ENCODE measurements at regions not wholly inside any gene's neighbourhood (a gene's known extent, or its start where the extent isn't known, plus 50 kb on each side); places are given as distances from the start of the nearest gene placed in this dataset.

DNA sequence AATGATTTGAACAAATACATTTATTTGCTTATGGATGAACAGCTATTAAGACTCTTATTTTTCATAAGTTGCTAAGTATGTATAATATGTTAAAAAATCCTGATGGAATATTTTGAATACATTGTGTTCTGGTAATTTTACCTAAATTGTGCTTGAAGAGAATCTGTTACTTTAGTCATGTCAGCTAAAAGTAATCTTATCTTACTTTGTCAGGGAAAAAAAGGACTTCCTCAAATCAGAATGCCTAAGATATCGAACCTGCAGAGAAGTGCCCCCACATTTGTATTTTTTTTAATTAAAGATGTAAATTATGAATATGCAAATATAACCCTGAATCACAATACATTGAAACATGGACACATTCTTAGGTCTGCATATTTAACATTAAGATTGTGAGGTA is 1331.7 kb downstream of the MRPL39 start:
- H3K9me3 ChIP-seq (ENCODE audit: control insufficient read depth, insufficient read depth, low read depth, low read length) = no peaks in the 10 kb centered on the region
- ChIA-PET CTCF (no interaction called here), POLR2A (no interaction called here)
- no peak overlapping the region for H3K4me3 ChIP-seq (ENCODE audit: low read depth, low read length)
- H3K36me3 ChIP-seq (ENCODE audit: control insufficient read depth in 2 of 2, insufficient read depth in 1 of 2, low read length in 2 of 2) = no peaks in the 10 kb centered on the region
- H3K27ac ChIP-seq (ENCODE audit: extremely low read depth, low read depth, low read length) = no peak overlapping the region
- TF ChIP-seq, protein P1, sequence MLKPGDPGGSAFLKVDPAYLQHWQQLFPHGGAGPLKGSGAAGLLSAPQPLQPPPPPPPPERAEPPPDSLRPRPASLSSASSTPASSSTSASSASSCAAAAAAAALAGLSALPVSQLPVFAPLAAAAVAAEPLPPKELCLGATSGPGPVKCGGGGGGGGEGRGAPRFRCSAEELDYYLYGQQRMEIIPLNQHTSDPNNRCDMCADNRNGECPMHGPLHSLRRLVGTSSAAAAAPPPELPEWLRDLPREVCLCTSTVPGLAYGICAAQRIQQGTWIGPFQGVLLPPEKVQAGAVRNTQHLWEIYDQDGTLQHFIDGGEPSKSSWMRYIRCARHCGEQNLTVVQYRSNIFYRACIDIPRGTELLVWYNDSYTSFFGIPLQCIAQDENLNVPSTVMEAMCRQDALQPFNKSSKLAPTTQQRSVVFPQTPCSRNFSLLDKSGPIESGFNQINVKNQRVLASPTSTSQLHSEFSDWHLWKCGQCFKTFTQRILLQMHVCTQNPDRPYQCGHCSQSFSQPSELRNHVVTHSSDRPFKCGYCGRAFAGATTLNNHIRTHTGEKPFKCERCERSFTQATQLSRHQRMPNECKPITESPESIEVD (tag by site-specific recombination; IDR thresholded peaks at IDR 0.05) = no peak
- no peak for TF ChIP-seq ZNF350 (tag by site-specific recombination; IDR thresholded peaks at IDR 0.05)
- no peak for TF ChIP-seq YY2 (tag by site-specific recombination; IDR thresholded peaks at IDR 0.05)
- TF ChIP-seq, protein P2, sequence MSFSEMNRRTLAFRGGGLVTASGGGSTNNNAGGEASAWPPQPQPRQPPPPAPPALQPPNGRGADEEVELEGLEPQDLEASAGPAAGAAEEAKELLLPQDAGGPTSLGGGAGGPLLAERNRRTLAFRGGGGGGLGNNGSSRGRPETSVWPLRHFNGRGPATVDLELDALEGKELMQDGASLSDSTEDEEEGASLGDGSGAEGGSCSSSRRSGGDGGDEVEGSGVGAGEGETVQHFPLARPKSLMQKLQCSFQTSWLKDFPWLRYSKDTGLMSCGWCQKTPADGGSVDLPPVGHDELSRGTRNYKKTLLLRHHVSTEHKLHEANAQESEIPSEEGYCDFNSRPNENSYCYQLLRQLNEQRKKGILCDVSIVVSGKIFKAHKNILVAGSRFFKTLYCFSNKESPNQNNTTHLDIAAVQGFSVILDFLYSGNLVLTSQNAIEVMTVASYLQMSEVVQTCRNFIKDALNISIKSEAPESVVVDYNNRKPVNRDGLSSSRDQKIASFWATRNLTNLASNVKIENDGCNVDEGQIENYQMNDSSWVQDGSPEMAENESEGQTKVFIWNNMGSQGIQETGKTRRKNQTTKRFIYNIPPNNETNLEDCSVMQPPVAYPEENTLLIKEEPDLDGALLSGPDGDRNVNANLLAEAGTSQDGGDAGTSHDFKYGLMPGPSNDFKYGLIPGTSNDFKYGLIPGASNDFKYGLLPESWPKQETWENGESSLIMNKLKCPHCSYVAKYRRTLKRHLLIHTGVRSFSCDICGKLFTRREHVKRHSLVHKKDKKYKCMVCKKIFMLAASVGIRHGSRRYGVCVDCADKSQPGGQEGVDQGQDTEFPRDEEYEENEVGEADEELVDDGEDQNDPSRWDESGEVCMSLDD (tag by site-specific recombination; IDR thresholded peaks at IDR 0.05) = no peak
- TF ChIP-seq ZNF76 (tag by site-specific recombination; IDR thresholded peaks at IDR 0.05; ENCODE audit: borderline replicate concordance, low read depth) = no peak
- TF ChIP-seq ZNF747 (tag by site-specific recombination; IDR thresholded peaks at IDR 0.05) = no peak
- no peak for TF ChIP-seq ZNF707 (tag by site-specific recombination; IDR thresholded peaks at IDR 0.05)
- no peak for TF ChIP-seq ZBTB21 (tag by site-specific recombination; IDR thresholded peaks at IDR 0.05)
- TF ChIP-seq, protein P3, sequence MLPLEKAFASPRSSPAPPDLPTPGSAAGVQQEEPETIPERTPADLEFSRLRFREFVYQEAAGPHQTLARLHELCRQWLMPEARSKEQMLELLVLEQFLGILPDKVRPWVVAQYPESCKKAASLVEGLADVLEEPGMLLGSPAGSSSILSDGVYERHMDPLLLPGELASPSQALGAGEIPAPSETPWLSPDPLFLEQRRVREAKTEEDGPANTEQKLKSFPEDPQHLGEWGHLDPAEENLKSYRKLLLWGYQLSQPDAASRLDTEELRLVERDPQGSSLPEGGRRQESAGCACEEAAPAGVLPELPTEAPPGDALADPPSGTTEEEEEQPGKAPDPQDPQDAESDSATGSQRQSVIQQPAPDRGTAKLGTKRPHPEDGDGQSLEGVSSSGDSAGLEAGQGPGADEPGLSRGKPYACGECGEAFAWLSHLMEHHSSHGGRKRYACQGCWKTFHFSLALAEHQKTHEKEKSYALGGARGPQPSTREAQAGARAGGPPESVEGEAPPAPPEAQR (tag by site-specific recombination; IDR thresholded peaks at IDR 0.05) = no peak
- no peak for TF ChIP-seq ZNF433 (tag by site-specific recombination; IDR thresholded peaks at IDR 0.05; ENCODE audit: low read depth)
- TF ChIP-seq, protein P4, sequence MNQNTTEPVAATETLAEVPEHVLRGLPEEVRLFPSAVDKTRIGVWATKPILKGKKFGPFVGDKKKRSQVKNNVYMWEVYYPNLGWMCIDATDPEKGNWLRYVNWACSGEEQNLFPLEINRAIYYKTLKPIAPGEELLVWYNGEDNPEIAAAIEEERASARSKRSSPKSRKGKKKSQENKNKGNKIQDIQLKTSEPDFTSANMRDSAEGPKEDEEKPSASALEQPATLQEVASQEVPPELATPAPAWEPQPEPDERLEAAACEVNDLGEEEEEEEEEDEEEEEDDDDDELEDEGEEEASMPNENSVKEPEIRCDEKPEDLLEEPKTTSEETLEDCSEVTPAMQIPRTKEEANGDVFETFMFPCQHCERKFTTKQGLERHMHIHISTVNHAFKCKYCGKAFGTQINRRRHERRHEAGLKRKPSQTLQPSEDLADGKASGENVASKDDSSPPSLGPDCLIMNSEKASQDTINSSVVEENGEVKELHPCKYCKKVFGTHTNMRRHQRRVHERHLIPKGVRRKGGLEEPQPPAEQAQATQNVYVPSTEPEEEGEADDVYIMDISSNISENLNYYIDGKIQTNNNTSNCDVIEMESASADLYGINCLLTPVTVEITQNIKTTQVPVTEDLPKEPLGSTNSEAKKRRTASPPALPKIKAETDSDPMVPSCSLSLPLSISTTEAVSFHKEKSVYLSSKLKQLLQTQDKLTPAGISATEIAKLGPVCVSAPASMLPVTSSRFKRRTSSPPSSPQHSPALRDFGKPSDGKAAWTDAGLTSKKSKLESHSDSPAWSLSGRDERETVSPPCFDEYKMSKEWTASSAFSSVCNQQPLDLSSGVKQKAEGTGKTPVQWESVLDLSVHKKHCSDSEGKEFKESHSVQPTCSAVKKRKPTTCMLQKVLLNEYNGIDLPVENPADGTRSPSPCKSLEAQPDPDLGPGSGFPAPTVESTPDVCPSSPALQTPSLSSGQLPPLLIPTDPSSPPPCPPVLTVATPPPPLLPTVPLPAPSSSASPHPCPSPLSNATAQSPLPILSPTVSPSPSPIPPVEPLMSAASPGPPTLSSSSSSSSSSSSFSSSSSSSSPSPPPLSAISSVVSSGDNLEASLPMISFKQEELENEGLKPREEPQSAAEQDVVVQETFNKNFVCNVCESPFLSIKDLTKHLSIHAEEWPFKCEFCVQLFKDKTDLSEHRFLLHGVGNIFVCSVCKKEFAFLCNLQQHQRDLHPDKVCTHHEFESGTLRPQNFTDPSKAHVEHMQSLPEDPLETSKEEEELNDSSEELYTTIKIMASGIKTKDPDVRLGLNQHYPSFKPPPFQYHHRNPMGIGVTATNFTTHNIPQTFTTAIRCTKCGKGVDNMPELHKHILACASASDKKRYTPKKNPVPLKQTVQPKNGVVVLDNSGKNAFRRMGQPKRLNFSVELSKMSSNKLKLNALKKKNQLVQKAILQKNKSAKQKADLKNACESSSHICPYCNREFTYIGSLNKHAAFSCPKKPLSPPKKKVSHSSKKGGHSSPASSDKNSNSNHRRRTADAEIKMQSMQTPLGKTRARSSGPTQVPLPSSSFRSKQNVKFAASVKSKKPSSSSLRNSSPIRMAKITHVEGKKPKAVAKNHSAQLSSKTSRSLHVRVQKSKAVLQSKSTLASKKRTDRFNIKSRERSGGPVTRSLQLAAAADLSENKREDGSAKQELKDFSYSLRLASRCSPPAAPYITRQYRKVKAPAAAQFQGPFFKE (tag by site-specific recombination; IDR thresholded peaks at IDR 0.05; ENCODE audit: borderline replicate concordance) = no peak
- TF ChIP-seq ZNF660 (tag by site-specific recombination; IDR thresholded peaks at IDR 0.05) = no peak
- TF ChIP-seq, protein P5, sequence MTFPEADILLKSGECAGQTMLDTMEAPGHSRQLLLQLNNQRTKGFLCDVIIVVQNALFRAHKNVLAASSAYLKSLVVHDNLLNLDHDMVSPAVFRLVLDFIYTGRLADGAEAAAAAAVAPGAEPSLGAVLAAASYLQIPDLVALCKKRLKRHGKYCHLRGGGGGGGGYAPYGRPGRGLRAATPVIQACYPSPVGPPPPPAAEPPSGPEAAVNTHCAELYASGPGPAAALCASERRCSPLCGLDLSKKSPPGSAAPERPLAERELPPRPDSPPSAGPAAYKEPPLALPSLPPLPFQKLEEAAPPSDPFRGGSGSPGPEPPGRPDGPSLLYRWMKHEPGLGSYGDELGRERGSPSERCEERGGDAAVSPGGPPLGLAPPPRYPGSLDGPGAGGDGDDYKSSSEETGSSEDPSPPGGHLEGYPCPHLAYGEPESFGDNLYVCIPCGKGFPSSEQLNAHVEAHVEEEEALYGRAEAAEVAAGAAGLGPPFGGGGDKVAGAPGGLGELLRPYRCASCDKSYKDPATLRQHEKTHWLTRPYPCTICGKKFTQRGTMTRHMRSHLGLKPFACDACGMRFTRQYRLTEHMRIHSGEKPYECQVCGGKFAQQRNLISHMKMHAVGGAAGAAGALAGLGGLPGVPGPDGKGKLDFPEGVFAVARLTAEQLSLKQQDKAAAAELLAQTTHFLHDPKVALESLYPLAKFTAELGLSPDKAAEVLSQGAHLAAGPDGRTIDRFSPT (tag by site-specific recombination; IDR thresholded peaks at IDR 0.05) = no peak
- no peak for TF ChIP-seq ZNF184 (tag by site-specific recombination; IDR thresholded peaks at IDR 0.05)
- no peak for TF ChIP-seq ZNF544 (tag by site-specific recombination; IDR thresholded peaks at IDR 0.05)
- TF ChIP-seq ZNF423 (tag by site-specific recombination; IDR thresholded peaks at IDR 0.05) = no peak
- no peaks in the 10 kb centered on the region for H3K4me1 ChIP-seq (ENCODE audit: control insufficient read depth, insufficient read depth, low read length)

Measured in HEK293 (cell line).